ENCODE measurements at regions not wholly inside any gene's neighbourhood (a gene's known extent, or its start where the extent isn't known, plus 50 kb on each side); places are given as distances from the start of the nearest gene placed in this dataset.
"Not testable (repeated sequence)": the region's sequence is repeated elsewhere in the genome, so short reads cannot be mapped to it uniquely, and the experiment has no call there.

- Mint-ChIP-seq H3K4me1 (ENCODE audit: low read depth) (no peaks in the 10 kb centered on the region), H3K4me3 (no peak overlapping the region), H3K27me3 (ENCODE audit: low read depth) (no peaks in the 10 kb centered on the region), H3K9me3 (peaks cover 3% of the 10 kb centered on the region), H3K36me3 (ENCODE audit: low read depth) (no peaks in the 10 kb centered on the region), H3K27ac (no peak overlapping the region)
These were observed 141.8 kb downstream of the SIM1 start for GRCh38 chr6:100322886-100323285.

- H3K9me3 Mint-ChIP-seq: peaks cover 3% of the 10 kb centered on the region
- no peaks in the 10 kb centered on the region for H3K4me1 Mint-ChIP-seq (ENCODE audit: low read depth)
- H3K27ac Mint-ChIP-seq: no peak overlapping the region
- H3K36me3 Mint-ChIP-seq (ENCODE audit: low read depth): no peaks in the 10 kb centered on the region
- H3K4me3 Mint-ChIP-seq: no peak overlapping the region
- no peaks in the 10 kb centered on the region for H3K27me3 Mint-ChIP-seq (ENCODE audit: low read depth)
These were observed 144.0 kb downstream of the SIM1 start for GRCh38 chr6:100320686-100321085.

- Mint-ChIP-seq H3K27me3 (ENCODE audit: low read depth) (no peaks in the 10 kb centered on the region), H3K36me3 (ENCODE audit: low read depth) (no peaks in the 10 kb centered on the region), H3K9me3 (peaks cover 3% of the 10 kb centered on the region), H3K4me1 (ENCODE audit: low read depth) (no peaks in the 10 kb centered on the region), H3K4me3 (no peak overlapping the region), H3K27ac (no peak overlapping the region)
These were observed 147.7 kb downstream of the SIM1 start for GRCh38 chr6:100317031-100317430.

- Mint-ChIP-seq H3K27me3 (ENCODE audit: low read depth) (no peaks in the 10 kb centered on the region), H3K36me3 (ENCODE audit: low read depth) (no peaks in the 10 kb centered on the region), H3K27ac (no peak overlapping the region), H3K4me3 (no peak overlapping the region), H3K9me3 (no peaks in the 10 kb centered on the region), H3K4me1 (ENCODE audit: low read depth) (no peaks in the 10 kb centered on the region)
These were observed 150.5 kb downstream of the SIM1 start for GRCh38 chr6:100314186-100314585.

- Mint-ChIP-seq H3K9me3 (no peaks in the 10 kb centered on the region), H3K27ac (no peak overlapping the region), H3K4me3 (no peak overlapping the region), H3K36me3 (ENCODE audit: low read depth) (no peaks in the 10 kb centered on the region), H3K27me3 (ENCODE audit: low read depth) (no peaks in the 10 kb centered on the region), H3K4me1 (ENCODE audit: low read depth) (no peaks in the 10 kb centered on the region)
These were observed 152.9 kb downstream of the SIM1 start for GRCh38 chr6:100311707-100312251.

- Mint-ChIP-seq H3K4me3 (no peak overlapping the region), H3K27me3 (ENCODE audit: low read depth) (peaks cover 3% of the 10 kb centered on the region), H3K36me3 (ENCODE audit: low read depth) (no peaks in the 10 kb centered on the region), H3K9me3 (no peaks in the 10 kb centered on the region), H3K4me1 (ENCODE audit: low read depth) (no peaks in the 10 kb centered on the region), H3K27ac (no peak overlapping the region)
These were observed 155.5 kb downstream of the SIM1 start for GRCh38 chr6:100309174-100309573.

GRCh38 chr6:100307561-100307960 lies 157.2 kb downstream of the SIM1 start:
- Mint-ChIP-seq H3K4me3 (no peak overlapping the region), H3K27me3 (ENCODE audit: low read depth) (peaks cover 3% of the 10 kb centered on the region), H3K27ac (no peak overlapping the region), H3K4me1 (ENCODE audit: low read depth) (no peaks in the 10 kb centered on the region), H3K9me3 (no peaks in the 10 kb centered on the region), H3K36me3 (ENCODE audit: low read depth) (no peaks in the 10 kb centered on the region)

GRCh38 chr6:100305209-100305869 lies 159.4 kb downstream of the SIM1 start:
- H3K4me1 Mint-ChIP-seq (ENCODE audit: low read depth): no peaks in the 10 kb centered on the region
- peaks cover 8% of the 10 kb centered on the region for H3K27me3 Mint-ChIP-seq (ENCODE audit: low read depth)
- no peak overlapping the region for H3K4me3 Mint-ChIP-seq
- no peaks in the 10 kb centered on the region for H3K36me3 Mint-ChIP-seq (ENCODE audit: low read depth)
- H3K27ac Mint-ChIP-seq: no peak overlapping the region
- H3K9me3 Mint-ChIP-seq: no peaks in the 10 kb centered on the region

GRCh38 chr6:100304575-100304974 lies 160.1 kb downstream of the SIM1 start:
- H3K27me3 Mint-ChIP-seq (ENCODE audit: low read depth): peaks cover 8% of the 10 kb centered on the region
- H3K4me1 Mint-ChIP-seq (ENCODE audit: low read depth): no peaks in the 10 kb centered on the region
- H3K9me3 Mint-ChIP-seq: no peaks in the 10 kb centered on the region
- H3K36me3 Mint-ChIP-seq (ENCODE audit: low read depth): no peaks in the 10 kb centered on the region
- no peak overlapping the region for H3K27ac Mint-ChIP-seq
- H3K4me3 Mint-ChIP-seq: no peak overlapping the region

- peaks cover 3% of the 10 kb centered on the region for H3K4me1 Mint-ChIP-seq (ENCODE audit: low read depth)
- no peaks in the 10 kb centered on the region for H3K36me3 Mint-ChIP-seq (ENCODE audit: low read depth)
- no peak overlapping the region for H3K4me3 Mint-ChIP-seq
- no peaks in the 10 kb centered on the region for H3K9me3 Mint-ChIP-seq
- H3K27ac Mint-ChIP-seq: no peak overlapping the region
- peaks cover 8% of the 10 kb centered on the region for H3K27me3 Mint-ChIP-seq (ENCODE audit: low read depth)
These were observed 163.0 kb downstream of the SIM1 start for GRCh38 chr6:100301731-100302130.

GRCh38 chr6:100300221-100300736 lies 164.4 kb downstream of the SIM1 start:
- Mint-ChIP-seq H3K4me3 (no peak overlapping the region), H3K36me3 (ENCODE audit: low read depth) (no peaks in the 10 kb centered on the region), H3K4me1 (ENCODE audit: low read depth) (peaks cover 3% of the 10 kb centered on the region), H3K27me3 (ENCODE audit: low read depth) (peaks cover 8% of the 10 kb centered on the region), H3K9me3 (no peaks in the 10 kb centered on the region), H3K27ac (no peak overlapping the region)

- no peak overlapping the region for H3K4me3 Mint-ChIP-seq
- peaks cover 3% of the 10 kb centered on the region for H3K4me1 Mint-ChIP-seq (ENCODE audit: low read depth)
- H3K9me3 Mint-ChIP-seq: no peaks in the 10 kb centered on the region
- no peaks in the 10 kb centered on the region for H3K36me3 Mint-ChIP-seq (ENCODE audit: low read depth)
- H3K27ac Mint-ChIP-seq: no peak overlapping the region
- H3K27me3 Mint-ChIP-seq (ENCODE audit: low read depth): peaks cover under 1% of the 10 kb centered on the region
These were observed 167.7 kb downstream of the SIM1 start for GRCh38 chr6:100296810-100297544.

GRCh38 chr6:100295172-100295571 lies 169.5 kb downstream of the SIM1 start:
- not testable (repeated sequence) for H3K27me3 Mint-ChIP-seq (ENCODE audit: low read depth); H3K27ac Mint-ChIP-seq; H3K4me3 Mint-ChIP-seq; H3K9me3 Mint-ChIP-seq; H3K4me1 Mint-ChIP-seq (ENCODE audit: low read depth); H3K36me3 Mint-ChIP-seq (ENCODE audit: low read depth)

- Mint-ChIP-seq H3K9me3 (no peaks in the 10 kb centered on the region), H3K36me3 (ENCODE audit: low read depth) (no peaks in the 10 kb centered on the region), H3K4me3 (no peak overlapping the region), H3K4me1 (ENCODE audit: low read depth) (no peaks in the 10 kb centered on the region), H3K27me3 (ENCODE audit: low read depth) (no peaks in the 10 kb centered on the region), H3K27ac (no peak overlapping the region)
These were observed 175.4 kb downstream of the SIM1 start for GRCh38 chr6:100289285-100289684.

GRCh38 chr6:100288311-100288710 lies 176.4 kb downstream of the SIM1 start:
- Mint-ChIP-seq H3K27ac (no peak overlapping the region), H3K4me3 (no peak overlapping the region), H3K36me3 (ENCODE audit: low read depth) (no peaks in the 10 kb centered on the region), H3K4me1 (ENCODE audit: low read depth) (no peaks in the 10 kb centered on the region), H3K27me3 (ENCODE audit: low read depth) (no peaks in the 10 kb centered on the region), H3K9me3 (no peaks in the 10 kb centered on the region)

Measured in T-helper 1 cell treated with Interleukin-12 subunit alpha and Interleukin-12 subunit beta and Interleukin-4 antibody, amounts not matched to agents 30 μg/mL and 1 μg/mL, for 36 hours (primary cell).